ENCODE measurements at regions not wholly inside any gene's neighbourhood (a gene's known extent, or its start where the extent isn't known, plus 50 kb on each side); places are given as distances from the start of the nearest gene placed in this dataset.

- TF ChIP-seq CTCF (IDR thresholded peaks at IDR 0.05) (no peak), POLR2A (IDR thresholded peaks at IDR 0.05) (no peak)
Measured at GRCh38 chr15:79197285-79197684, 85.2 kb upstream of the ANKRD34C start.

Data from right lobe of liver (tissue), 4 donors.